Activated naive CD8-positive, alpha-beta T cell treated with anti-CD3 and anti-CD28 coated beads for 36 hours (primary cell): ENCODE measurements at regions not wholly inside any gene's neighbourhood (a gene's known extent, or its start where the extent isn't known, plus 50 kb on each side); places are given as distances from the start of the nearest gene placed in this dataset.
"Not testable (repeated sequence)": the region's sequence is repeated elsewhere in the genome, so short reads cannot be mapped to it uniquely, and the experiment has no call there.

Experiments used
- DNase-seq: peaks from one replicate; pipeline ENCODE4 v3.0.0; 2021
- H3K27ac Mint-ChIP-seq: one replicate; pipeline ENCODE4 v1.8.0; 2022; ENCODE audit warnings: mild to moderate bottlenecking, moderate library complexity, mixed read lengths
- H3K27me3 Mint-ChIP-seq: one replicate; pipeline ENCODE4 v1.8.0; 2022; ENCODE audit warnings: mild to moderate bottlenecking, mixed read lengths
- H3K36me3 Mint-ChIP-seq: one replicate; pipeline ENCODE4 v1.8.0; 2021; ENCODE audit warnings: mild to moderate bottlenecking, mixed read lengths
- H3K4me1 Mint-ChIP-seq: one replicate; pipeline ENCODE4 v1.8.0; 2021; ENCODE audit warnings: mixed read lengths
- H3K4me3 Mint-ChIP-seq: one replicate; pipeline ENCODE4 v1.8.0; 2022; ENCODE audit warnings: mild to moderate bottlenecking, moderate library complexity, mixed read lengths
- H3K9me3 Mint-ChIP-seq: one replicate; pipeline ENCODE4 v1.8.0; 2022; ENCODE audit warnings: mixed read lengths

GRCh38 chr7:121618182-121618581 lies 222.1 kb upstream of the FAM3C start:
- H3K9me3 Mint-ChIP-seq, result no peaks in the 10 kb centered on the region
- no peaks in the 10 kb centered on the region for H3K4me1 Mint-ChIP-seq
- no peaks in the 10 kb centered on the region for H3K27me3 Mint-ChIP-seq
- no peak overlapping the region for H3K27ac Mint-ChIP-seq
- no peaks in the 10 kb centered on the region for H3K36me3 Mint-ChIP-seq
- H3K4me3 Mint-ChIP-seq, result no peak overlapping the region
- DNase-seq, result no peak

- Mint-ChIP-seq H3K36me3 (no peaks in the 10 kb centered on the region), H3K9me3 (no peaks in the 10 kb centered on the region), H3K27ac (no peak overlapping the region), H3K4me3 (no peak overlapping the region), H3K4me1 (no peaks in the 10 kb centered on the region), H3K27me3 (no peaks in the 10 kb centered on the region)
- no peak for DNase-seq
Observed at GRCh38 chr7:121610243-121610642, 214.1 kb upstream of the FAM3C start.

- DNase-seq, result no peak
- no peak overlapping the region for H3K4me3 Mint-ChIP-seq
- no peaks in the 10 kb centered on the region for H3K9me3 Mint-ChIP-seq
- H3K27ac Mint-ChIP-seq, result no peak overlapping the region
- H3K27me3 Mint-ChIP-seq, result no peaks in the 10 kb centered on the region
- no peaks in the 10 kb centered on the region for H3K36me3 Mint-ChIP-seq
- H3K4me1 Mint-ChIP-seq, result no peaks in the 10 kb centered on the region
Observed at GRCh38 chr7:121609208-121609607, 213.1 kb upstream of the FAM3C start.

GRCh38 chr7:121608785-121609184 lies 212.7 kb upstream of the FAM3C start:
- no peaks in the 10 kb centered on the region for H3K27me3 Mint-ChIP-seq
- no peaks in the 10 kb centered on the region for H3K9me3 Mint-ChIP-seq
- no peak overlapping the region for H3K4me3 Mint-ChIP-seq
- no peak overlapping the region for H3K27ac Mint-ChIP-seq
- no peak for DNase-seq
- H3K4me1 Mint-ChIP-seq, result no peaks in the 10 kb centered on the region
- H3K36me3 Mint-ChIP-seq, result no peaks in the 10 kb centered on the region

GRCh38 chr7:121608183-121608582 lies 212.1 kb upstream of the FAM3C start:
- not testable (repeated sequence) for H3K4me3 Mint-ChIP-seq, DNase-seq, H3K27ac Mint-ChIP-seq, H3K27me3 Mint-ChIP-seq, H3K36me3 Mint-ChIP-seq, H3K4me1 Mint-ChIP-seq, H3K9me3 Mint-ChIP-seq

DNA sequence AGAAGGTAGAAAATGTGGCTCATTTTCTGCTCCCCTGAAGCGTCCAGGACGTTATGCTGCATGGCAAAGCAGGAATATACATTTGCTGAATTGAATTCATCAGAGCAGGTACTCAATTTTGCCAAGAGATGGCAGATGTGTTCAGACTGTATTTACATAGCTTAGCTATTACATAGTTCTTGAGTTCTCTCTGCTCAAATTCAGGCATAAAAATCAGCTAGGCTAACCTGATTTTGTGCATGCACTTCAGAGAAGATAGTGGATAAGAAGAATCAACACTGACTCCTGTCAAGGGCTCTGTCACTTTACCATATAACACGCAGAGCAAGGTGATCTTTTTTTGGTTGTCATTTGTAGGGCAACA lies 209.2 kb upstream of the FAM3C start:
- Mint-ChIP-seq H3K9me3 (no peaks in the 10 kb centered on the region), H3K4me3 (no peak overlapping the region), H3K27ac (no peak overlapping the region), H3K36me3 (no peaks in the 10 kb centered on the region), H3K4me1 (no peaks in the 10 kb centered on the region), H3K27me3 (peaks cover 5% of the 10 kb centered on the region)
- no peak for DNase-seq

GRCh38 chr7:121604627-121605316 lies 208.7 kb upstream of the FAM3C start:
- no peaks in the 10 kb centered on the region for H3K4me1 Mint-ChIP-seq
- peaks cover 5% of the 10 kb centered on the region for H3K27me3 Mint-ChIP-seq
- H3K9me3 Mint-ChIP-seq, result no peaks in the 10 kb centered on the region

DNA sequence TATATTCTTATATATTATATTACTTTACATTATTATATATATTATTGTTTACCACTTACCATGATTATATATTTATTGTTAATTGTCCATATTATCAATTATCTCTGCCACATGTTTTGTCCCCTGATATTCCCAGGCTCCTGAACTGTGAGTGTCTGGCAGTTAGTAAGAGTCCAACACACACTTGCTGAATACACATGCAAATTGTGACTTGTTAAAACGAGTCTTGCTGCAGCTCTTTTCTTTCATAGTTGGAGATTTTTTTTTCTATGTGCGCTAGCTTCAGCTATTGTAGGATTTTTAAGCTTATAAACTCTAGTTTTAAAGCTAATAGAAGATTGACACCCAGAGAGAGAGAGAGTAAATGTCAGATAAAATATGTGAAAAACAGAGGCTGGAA lies 207.8 kb upstream of the FAM3C start:
- Mint-ChIP-seq H3K36me3 (no peaks in the 10 kb centered on the region), H3K4me1 (no peaks in the 10 kb centered on the region), H3K27ac (no peak overlapping the region), H3K27me3 (peaks cover 5% of the 10 kb centered on the region), H3K4me3 (no peak overlapping the region), H3K9me3 (no peaks in the 10 kb centered on the region)
- no peak for DNase-seq

More at GRCh38 chr7:121604627-121605316, 208.7 kb upstream of the FAM3C start:
- Mint-ChIP-seq H3K4me3 (no peak overlapping the region), H3K27ac (no peak overlapping the region), H3K36me3 (no peaks in the 10 kb centered on the region)
- DNase-seq, result no peak

GRCh38 chr7:121599887-121600286 lies 203.8 kb upstream of the FAM3C start:
- H3K36me3 Mint-ChIP-seq, result no peaks in the 10 kb centered on the region
- H3K4me1 Mint-ChIP-seq, result no peaks in the 10 kb centered on the region
- H3K4me3 Mint-ChIP-seq, result no peak overlapping the region
- DNase-seq, result no peak
- H3K27me3 Mint-ChIP-seq, result peaks cover 5% of the 10 kb centered on the region
- no peaks in the 10 kb centered on the region for H3K9me3 Mint-ChIP-seq
- no peak overlapping the region for H3K27ac Mint-ChIP-seq

DNA sequence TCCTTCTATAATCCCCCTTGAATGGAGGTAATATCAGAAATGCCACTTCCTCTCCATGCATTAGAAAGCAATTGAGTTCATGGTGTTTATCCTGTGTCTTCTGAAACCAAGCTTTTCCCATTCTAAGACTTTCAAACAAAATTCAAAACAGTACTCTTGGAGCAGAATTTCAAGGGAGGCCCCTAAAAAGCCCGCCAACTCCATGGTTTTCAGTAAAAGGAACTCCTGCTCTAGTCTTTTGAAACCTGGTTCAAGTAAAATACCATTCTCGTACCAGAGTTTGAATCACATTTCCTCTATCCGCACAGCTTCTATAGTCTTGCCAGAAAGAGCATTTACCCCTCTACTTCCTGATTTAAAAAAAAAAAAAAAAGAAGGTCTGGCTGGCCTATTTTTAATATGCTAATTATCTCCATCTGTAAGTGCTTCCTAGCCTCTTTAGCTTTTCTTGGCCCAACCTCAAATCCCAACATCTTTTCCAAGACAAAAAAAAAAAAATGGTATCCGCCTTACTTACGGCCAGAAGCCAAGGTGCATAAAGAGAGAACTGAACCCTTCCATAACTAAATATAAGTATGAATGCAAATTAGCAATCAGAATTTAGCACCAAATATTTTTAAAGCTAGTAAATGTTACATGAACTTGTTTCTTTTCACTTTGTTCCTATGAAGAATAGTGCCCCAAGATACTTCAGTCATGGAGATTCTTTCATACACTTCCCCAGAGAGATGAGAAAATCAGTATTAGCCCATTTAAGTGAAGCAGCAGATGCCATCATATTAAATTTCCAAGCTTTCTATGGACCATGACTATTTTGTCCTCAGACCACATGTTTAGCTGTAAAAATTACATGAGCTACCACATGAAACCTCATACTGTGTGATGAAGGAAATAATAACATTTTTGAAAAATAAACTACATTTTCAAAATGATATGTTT lies 199.9 kb upstream of the FAM3C start:
- Mint-ChIP-seq H3K36me3 (no peaks in the 10 kb centered on the region), H3K27me3 (peaks cover 5% of the 10 kb centered on the region), H3K27ac (no peak overlapping the region), H3K4me3 (no peak overlapping the region), H3K9me3 (peaks cover 4% of the 10 kb centered on the region), H3K4me1 (no peaks in the 10 kb centered on the region)
- no peak for DNase-seq

DNA sequence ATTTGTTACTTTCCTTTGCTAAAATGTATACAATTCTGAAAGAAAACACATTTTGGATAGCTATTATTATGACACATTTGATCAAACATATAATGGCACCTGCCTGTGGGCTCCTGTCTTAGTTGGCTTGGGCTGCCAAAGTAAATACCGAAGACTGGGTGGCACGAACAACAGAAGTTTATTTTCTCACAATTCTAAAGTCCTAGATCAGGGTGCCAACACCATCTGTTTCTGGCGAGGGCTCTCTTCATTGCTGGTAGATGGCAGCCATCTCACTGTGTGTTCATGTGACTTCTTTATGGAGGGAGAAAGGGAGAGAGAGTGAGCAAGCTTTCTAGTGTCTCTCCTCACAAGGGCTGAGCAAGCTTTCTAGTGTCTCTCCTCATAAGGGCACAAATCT lies 195.8 kb upstream of the FAM3C start:
- DNase-seq, result no peak
- Mint-ChIP-seq H3K27me3 (peaks cover 11% of the 10 kb centered on the region), H3K4me1 (no peaks in the 10 kb centered on the region), H3K4me3 (no peak overlapping the region), H3K36me3 (no peaks in the 10 kb centered on the region), H3K27ac (no peak overlapping the region), H3K9me3 (peaks cover 4% of the 10 kb centered on the region)

GRCh38 chr7:121587435-121587834 lies 191.3 kb upstream of the FAM3C start:
- H3K27me3 Mint-ChIP-seq, result peaks cover 13% of the 10 kb centered on the region
- DNase-seq, result no peak
- no peak overlapping the region for H3K27ac Mint-ChIP-seq
- no peaks in the 10 kb centered on the region for H3K9me3 Mint-ChIP-seq
- no peaks in the 10 kb centered on the region for H3K36me3 Mint-ChIP-seq
- no peak overlapping the region for H3K4me3 Mint-ChIP-seq
- H3K4me1 Mint-ChIP-seq, result no peaks in the 10 kb centered on the region

GRCh38 chr7:121582258-121582657 lies 186.2 kb upstream of the FAM3C start:
- Mint-ChIP-seq H3K27me3 (peaks cover 21% of the 10 kb centered on the region), H3K4me3 (no peak overlapping the region), H3K9me3 (no peaks in the 10 kb centered on the region), H3K4me1 (no peaks in the 10 kb centered on the region), H3K36me3 (no peaks in the 10 kb centered on the region), H3K27ac (no peak overlapping the region)
- no peak for DNase-seq

- no peak overlapping the region for H3K27ac Mint-ChIP-seq
- H3K36me3 Mint-ChIP-seq, result no peaks in the 10 kb centered on the region
- no peaks in the 10 kb centered on the region for H3K9me3 Mint-ChIP-seq
Observed at GRCh38 chr7:121579639-121580038, 183.5 kb upstream of the FAM3C start.

GRCh38 chr7:121578669-121579068 lies 182.6 kb upstream of the FAM3C start:
- Mint-ChIP-seq H3K4me1 (no peaks in the 10 kb centered on the region), H3K27me3 (peaks cover 22% of the 10 kb centered on the region), H3K27ac (no peak overlapping the region), H3K4me3 (no peak overlapping the region), H3K9me3 (no peaks in the 10 kb centered on the region), H3K36me3 (no peaks in the 10 kb centered on the region)
- DNase-seq, result no peak

More at GRCh38 chr7:121579639-121580038, 183.5 kb upstream of the FAM3C start:
- DNase-seq, result no peak
- no peak overlapping the region for H3K4me3 Mint-ChIP-seq
- peaks cover 19% of the 10 kb centered on the region for H3K27me3 Mint-ChIP-seq
- no peaks in the 10 kb centered on the region for H3K4me1 Mint-ChIP-seq
